Endothelial cell of umbilical vein (primary cell): ENCODE measurements at regions not wholly inside any gene's neighbourhood (a gene's known extent, or its start where the extent isn't known, plus 50 kb on each side); places are given as distances from the start of the nearest gene placed in this dataset.

Source experiments
- BruUV-seq: library from RNA; stranded (reverse); fragments of 400-500 nt; replicated peaks from 2 replicates; lab custom pipeline; 2021; lab: Mats Ljungman, UMichigan
- CTCF ChIA-PET: fragments of 300-600, 350-600 bp; sonication (Branson Sonifier 250); formaldehyde crosslinking; loops from one replicate; lab custom pipeline; 2021; ENCODE audit warnings: antibody characterized with exemption, inconsistent platforms; lab: Charles Lee
- POLR2A ChIA-PET: fragments of 300-600, 350-600 bp; sonication (Branson Sonifier 250); formaldehyde crosslinking; loops from one replicate; lab custom pipeline; 2021; ENCODE audit warnings: antibody characterized with exemption, inconsistent platforms; lab: Charles Lee
- DNase-seq: peaks from one replicate; pipeline ENCODE4 v3.0.0-alpha.2; 2011; ENCODE audit warnings: low read depth, low spot score
- FAIRE-seq: peaks from 2 replicates; lab custom pipeline; 2011; peaks lifted over from hg19 to GRCh38; lab: Jason Lieb, UNC
- H2AFZ ChIP-seq: 2 replicates; pipeline ENCODE4 v1.6.0; 2012; ENCODE audit warnings: low read depth, low read length, control low read depth, inconsistent platforms
- H3K27ac ChIP-seq: 2 replicates; pipeline ENCODE4 v1.5.1; 2011; ENCODE audit warnings: low read depth, mild to moderate bottlenecking, control low read depth, low read length, moderate library complexity; ENCODE audit not compliant: insufficient read depth
- H3K27me3 ChIP-seq, 2 experiments: 2 replicates each; pipeline versions ENCODE4 v1.6.0 to v1.6.1; 2011; ENCODE audit warnings: low read length in 2 of 2, mixed read lengths in 1 of 2; ENCODE audit not compliant: control insufficient read depth in 2 of 2, insufficient read depth in 2 of 2
- H3K36me3 ChIP-seq, 2 experiments: 2 replicates in 1 of 2; 3 replicates in 1 of 2; pipeline ENCODE4 v1.5.1; 2011; ENCODE audit warnings: low read length in 2 of 2, mild to moderate bottlenecking in 1 of 2, moderate library complexity in 1 of 2; ENCODE audit not compliant: control insufficient read depth in 2 of 2, insufficient read depth in 2 of 2; ENCODE audit errors: extremely low read depth in 1 of 2
- H3K4me1 ChIP-seq: 3 replicates; pipeline ENCODE4 v1.5.1; 2011; ENCODE audit warnings: mild to moderate bottlenecking, low read length; ENCODE audit not compliant: control insufficient read depth, insufficient read depth; ENCODE audit errors: extremely low read depth
- H3K4me2 ChIP-seq: 2 replicates; pipeline ENCODE4 v1.6.1; 2011; ENCODE audit warnings: low read length, control low read depth, mixed read lengths; ENCODE audit not compliant: insufficient read depth
- H3K4me3 ChIP-seq, 3 experiments: fragments of 200-600 bp in 1 of 3; sonication (generic), shearing (Covaris generic) in 1 of 3; replicated peaks in 1 of 3; 2 replicates each; pipeline ENCODE4 v1.5.1; 2011 to 2016; ENCODE audit warnings: control low read depth in 3 of 3, low read length in 3 of 3, mild to moderate bottlenecking in 2 of 3, inconsistent platforms in 1 of 3, low read depth in 1 of 3, moderate library complexity in 1 of 3; ENCODE audit not compliant: insufficient read depth in 1 of 3
- H3K79me2 ChIP-seq: 2 replicates; pipeline ENCODE4 v1.6.0; 2012; ENCODE audit warnings: low read length, inconsistent platforms; ENCODE audit not compliant: control insufficient read depth, insufficient read depth
- H3K9ac ChIP-seq: replicated peaks from 2 replicates; pipeline ENCODE3; 2011; ENCODE audit warnings: low read length, control low read depth; ENCODE audit not compliant: insufficient read depth; ENCODE audit errors: extremely low read depth
- H3K9me1 ChIP-seq: replicated peaks from 3 replicates; pipeline ENCODE4 v1.6.0; 2011; ENCODE audit warnings: mild to moderate bottlenecking, low read length; ENCODE audit not compliant: control insufficient read depth, insufficient read depth; ENCODE audit errors: extremely low read depth
- H3K9me3 ChIP-seq: replicated peaks from 2 replicates; pipeline ENCODE4 v1.5.1; 2012; ENCODE audit warnings: low read length, inconsistent platforms; ENCODE audit not compliant: control insufficient read depth, insufficient read depth
- H4K20me1 ChIP-seq: replicated peaks from 2 replicates; pipeline ENCODE3; 2011; ENCODE audit warnings: mild to moderate bottlenecking, low read length; ENCODE audit not compliant: control insufficient read depth, insufficient read depth; ENCODE audit errors: extremely low read depth
- CTCF ChIP-seq, 2 donors: IDR thresholded peaks; 1 replicate in 1 of 2; 2 replicates in 1 of 2; pipeline ENCODE4 v1.5.1; 2011; ENCODE audit warnings: low read length in 2 of 2, mild to moderate bottlenecking in 2 of 2, moderate library complexity in 2 of 2, control low read depth in 1 of 2, inconsistent platforms in 1 of 2, low read depth in 1 of 2; ENCODE audit not compliant: insufficient read depth in 1 of 2; ENCODE audit errors: extremely low read depth in 1 of 2
- GATA2 ChIP-seq: IDR thresholded peaks from 2 replicates; pipeline ENCODE4 v1.7.0; 2011; ENCODE audit warnings: low read depth, mild to moderate bottlenecking, moderate library complexity, mixed read lengths, low read length; ENCODE audit not compliant: insufficient read length, insufficient read depth
- JUN ChIP-seq: IDR thresholded peaks from 2 replicates; pipeline ENCODE4 v1.6.1; 2011; ENCODE audit warnings: borderline replicate concordance, low read depth; ENCODE audit not compliant: insufficient read length, insufficient read depth
- MYC ChIP-seq: IDR thresholded peaks from one replicate; pipeline ENCODE4 v1.6.1; 2011; ENCODE audit warnings: mild to moderate bottlenecking, low read depth, low read length
- POLR2A ChIP-seq: IDR thresholded peaks from 2 replicates; pipeline ENCODE4 v1.6.1; 2012; ENCODE audit warnings: low read depth, mild to moderate bottlenecking, control low read depth, low read length
- POLR2AphosphoS5 ChIP-seq: IDR thresholded peaks from 2 replicates; pipeline ENCODE4 v1.6.1; 2012; ENCODE audit warnings: low read depth, mild to moderate bottlenecking, control low read depth, low read length, moderate library complexity; ENCODE audit not compliant: insufficient read depth
- dilution Hi-C: fragments of 300-500 bp; cut with MboI; formaldehyde crosslinking; loops from one replicate; pipeline ENCODE4 v1.15.0; 2019; ENCODE audit warnings: low sequenced_read_pairs; ENCODE audit not compliant: extremely low pct_ligation_motif_present
- intact Hi-C: fragments of 100-400 bp; cut with micrococcal nuclease; formaldehyde crosslinking; loops from one replicate; pipeline ENCODE4 v1.10.0; 2022

DNA sequence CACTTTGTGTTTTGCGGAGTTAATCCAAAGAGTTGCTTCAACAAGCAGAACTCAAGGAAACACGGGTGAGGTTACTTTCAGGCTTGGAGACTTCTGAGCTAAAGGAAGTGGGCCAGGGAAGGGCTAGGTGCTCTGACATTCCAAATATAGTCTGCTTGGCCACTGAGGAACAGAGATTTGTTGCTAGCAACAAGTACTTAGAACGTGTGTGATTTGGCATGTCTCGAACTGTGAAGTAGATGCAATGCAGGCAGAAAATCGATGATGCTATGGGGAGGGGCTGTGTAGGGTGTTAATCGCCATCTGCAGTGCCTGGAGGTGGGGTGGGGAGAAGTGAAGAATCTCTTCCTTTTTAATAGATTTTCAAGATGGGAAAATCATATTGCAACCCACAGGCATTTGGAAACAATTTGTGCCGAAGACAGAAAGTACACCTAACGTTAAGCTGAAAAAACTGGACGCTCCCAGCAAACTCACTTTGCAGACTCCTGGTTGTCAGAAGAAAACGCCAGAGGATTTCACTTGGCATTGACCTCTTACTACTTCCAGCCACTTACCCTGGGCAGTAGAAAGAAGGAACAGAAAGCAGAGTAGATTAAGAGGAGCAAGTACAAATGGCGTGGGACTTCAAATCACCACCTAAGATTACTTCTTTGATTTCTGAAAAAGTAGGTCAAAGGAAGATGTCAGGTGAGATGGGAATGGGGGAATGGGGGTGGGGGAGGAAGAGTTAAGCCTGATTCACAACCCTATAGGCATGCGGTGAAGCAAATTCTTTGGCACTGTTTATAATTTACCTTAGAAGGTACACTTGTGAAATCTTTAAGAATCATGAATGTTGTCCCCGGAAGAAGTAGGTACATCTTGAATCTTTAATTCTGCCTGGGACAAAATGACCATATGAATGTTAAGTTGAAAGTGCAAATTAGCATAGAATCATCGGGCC lies 314.1 kb downstream of the CD83 start:
- ChIA-PET CTCF (no interaction called here), POLR2A (no interaction called here)
- H3K36me3 ChIP-seq, result no peaks in the 10 kb centered on the region
- no peak overlapping the region for H3K27ac ChIP-seq
- dilution Hi-C loops (no loop called here), intact Hi-C loops (no loop called here)
- no peaks in the 10 kb centered on the region for H3K9me1 ChIP-seq
- no peak for FAIRE-seq
- BruUV-seq, result no TSS peak
- H3K4me1 ChIP-seq, result no peaks in the 10 kb centered on the region
- H4K20me1 ChIP-seq, result no peaks in the 10 kb centered on the region
- peaks cover 2% of the 10 kb centered on the region for H3K9me3 ChIP-seq
- H3K4me3 ChIP-seq, result no peak overlapping the region
- no peak for TF ChIP-seq CTCF (IDR thresholded peaks at IDR 0.05; ENCODE audit: extremely low read depth in 1 of 2, insufficient read depth in 1 of 2, low read depth in 1 of 2, low read length in 2 of 2)
- DNase-seq, result no peak
- no peak overlapping the region for H2AFZ ChIP-seq
- H3K27me3 ChIP-seq, result no peaks in the 10 kb centered on the region
- H3K79me2 ChIP-seq, result no peaks in the 10 kb centered on the region
- no peak overlapping the region for H3K9ac ChIP-seq
- no peak overlapping the region for H3K4me2 ChIP-seq

- Histone ChIP-seq H3K9me1 (no peaks in the 10 kb centered on the region), H3K9ac (no peak overlapping the region), H3K4me1 (no peaks in the 10 kb centered on the region), H3K9me3 (no peaks in the 10 kb centered on the region), H2AFZ (no peak overlapping the region), H3K27ac (no peak overlapping the region), H3K36me3 (no peaks in the 10 kb centered on the region), H3K79me2 (no peaks in the 10 kb centered on the region), H4K20me1 (no peaks in the 10 kb centered on the region), H3K4me2 (no peak overlapping the region), H3K4me3 (no peak overlapping the region), H3K27me3 (no peaks in the 10 kb centered on the region)
- POLR2A ChIA-PET, result no interaction called here
- CTCF ChIA-PET, result no interaction called here
- FAIRE-seq (no peak), DNase-seq (no peak)
- dilution Hi-C loops (no loop called here), intact Hi-C loops (no loop called here)
- BruUV-seq, result no TSS peak
- TF ChIP-seq JUN, result no peak
- TF ChIP-seq POLR2AphosphoS5, result no peak
- TF ChIP-seq MYC, result no peak
- TF ChIP-seq GATA2, result no peak
- TF ChIP-seq CTCF (IDR thresholded peaks at IDR 0.05; ENCODE audit: extremely low read depth in 1 of 2, insufficient read depth in 1 of 2, low read depth in 1 of 2, low read length in 2 of 2), result no peak
- TF ChIP-seq POLR2A, result no peak
Observed at GRCh38 chr6:14434916-14435690, 317.5 kb downstream of the CD83 start.
